Esophagus squamous epithelium (tissue), 5 donors: ENCODE measurements at regions not wholly inside any gene's neighbourhood (a gene's known extent, or its start where the extent isn't known, plus 50 kb on each side); places are given as distances from the start of the nearest gene placed in this dataset.

Experiments
- DNase-seq: peaks from one replicate; lab custom pipeline; 2025; lab: John Stamatoyannopoulos, UW
- H3K27ac ChIP-seq, 4 donors: fragments of 200-600 bp; sonication (generic); one replicate each; pipeline ENCODE4 v1.5.1; 2016 to 2019; ENCODE audit warnings: mild to moderate bottlenecking in 1 of 4
- H3K27me3 ChIP-seq, 4 donors: fragments of 200-600 bp; sonication (generic); 1 replicate in 3 of 4; 2 replicates in 1 of 4; pipeline versions ENCODE4 v1.5.1 to v1.6.0; 2017 to 2021; ENCODE audit warnings: antibody characterized with exemption in 1 of 4
- H3K36me3 ChIP-seq, 3 donors: fragments of 200-600 bp; sonication (generic); one replicate each; pipeline ENCODE4 v1.5.1; 2016 to 2019
- H3K4me1 ChIP-seq, 3 donors: fragments of 200-600 bp; sonication (generic); one replicate each; pipeline ENCODE4 v1.5.1; 2017 to 2019
- H3K4me3 ChIP-seq, 4 donors: fragments of 200-600 bp; sonication (generic); 1 replicate in 3 of 4; 2 replicates in 1 of 4; pipeline ENCODE4 v1.5.1; 2016 to 2019; ENCODE audit warnings: mild to moderate bottlenecking in 2 of 4, moderate library complexity in 1 of 4
- H3K9me3 ChIP-seq, 3 donors: fragments of 200-600 bp; sonication (generic); one replicate each; pipeline ENCODE4 v1.5.1; 2016 to 2019
- POLR2A ChIP-seq, 4 donors: fragments of 450-650 bp; IDR thresholded peaks; one replicate each; pipeline ENCODE4 v1.6.1; 2017; ENCODE audit warnings: antibody characterized with exemption in 4 of 4, mild to moderate bottlenecking in 4 of 4, moderate library complexity in 3 of 4
- WGBS, 2 donors: methylation state at CpG; one replicate each; pipeline ENCODE4 v1.1.5; 2018; 5-methylcytosine and 5-hydroxymethylcytosine counted together
- intact Hi-C: fragments of 100-400 bp; cut with DNase I; formaldehyde crosslinking; loops from one replicate; pipeline ENCODE4 v1.15.0; 2022
- TF ChIP-seq, protein P1 (sequence below), 6 experiments: fragments of 450-650 bp in 4 of 6; fragments of 200-600 bp in 2 of 6; sonication (generic) in 2 of 6; IDR thresholded peaks; one replicate each; pipeline ENCODE4 v1.5.1; 2016 to 2019; ENCODE audit warnings: antibody characterized with exemption in 6 of 6, mild to moderate bottlenecking in 4 of 6, moderate library complexity in 4 of 6
- donor health status: DM: yes; HTN: yes; CAD: no.

DNA sequence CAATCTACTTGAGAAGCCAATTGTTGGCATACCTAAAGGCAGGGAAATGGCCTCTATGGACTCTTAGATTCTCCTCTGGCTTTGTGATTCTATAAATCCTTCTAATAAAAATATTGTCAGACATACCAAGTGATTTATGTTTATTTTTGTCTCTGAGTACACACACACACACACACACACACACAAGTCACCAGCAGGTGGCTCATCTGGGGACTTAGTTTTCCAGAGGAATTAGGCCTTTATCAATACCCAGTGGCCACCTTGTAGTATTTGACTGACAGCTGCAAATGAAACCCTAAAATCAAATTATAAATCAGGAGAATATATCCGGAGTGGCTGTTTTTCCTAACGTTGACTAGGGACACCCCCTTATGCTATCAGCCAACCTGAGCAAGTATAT lies 258.5 kb downstream of the BRINP2 start:
- Histone ChIP-seq H3K27me3 (no peaks in the 10 kb centered on the region), H3K9me3 (no peaks in the 10 kb centered on the region), H3K27ac (no peak overlapping the region), H3K4me3 (no peak overlapping the region), H3K36me3 (no peaks in the 10 kb centered on the region), H3K4me1 (no peaks in the 10 kb centered on the region)
- WGBS, 2 donors, result 59 to 85% methylated on average over 2 of the region's 2 CpGs
- DNase-seq, result no peak
- no peak for TF ChIP-seq POLR2A (IDR thresholded peaks at IDR 0.05)
- TF ChIP-seq, protein P1, sequence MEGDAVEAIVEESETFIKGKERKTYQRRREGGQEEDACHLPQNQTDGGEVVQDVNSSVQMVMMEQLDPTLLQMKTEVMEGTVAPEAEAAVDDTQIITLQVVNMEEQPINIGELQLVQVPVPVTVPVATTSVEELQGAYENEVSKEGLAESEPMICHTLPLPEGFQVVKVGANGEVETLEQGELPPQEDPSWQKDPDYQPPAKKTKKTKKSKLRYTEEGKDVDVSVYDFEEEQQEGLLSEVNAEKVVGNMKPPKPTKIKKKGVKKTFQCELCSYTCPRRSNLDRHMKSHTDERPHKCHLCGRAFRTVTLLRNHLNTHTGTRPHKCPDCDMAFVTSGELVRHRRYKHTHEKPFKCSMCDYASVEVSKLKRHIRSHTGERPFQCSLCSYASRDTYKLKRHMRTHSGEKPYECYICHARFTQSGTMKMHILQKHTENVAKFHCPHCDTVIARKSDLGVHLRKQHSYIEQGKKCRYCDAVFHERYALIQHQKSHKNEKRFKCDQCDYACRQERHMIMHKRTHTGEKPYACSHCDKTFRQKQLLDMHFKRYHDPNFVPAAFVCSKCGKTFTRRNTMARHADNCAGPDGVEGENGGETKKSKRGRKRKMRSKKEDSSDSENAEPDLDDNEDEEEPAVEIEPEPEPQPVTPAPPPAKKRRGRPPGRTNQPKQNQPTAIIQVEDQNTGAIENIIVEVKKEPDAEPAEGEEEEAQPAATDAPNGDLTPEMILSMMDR (IDR thresholded peaks at IDR 0.05), result no peak
- intact Hi-C loops, result no loop called here

DNA sequence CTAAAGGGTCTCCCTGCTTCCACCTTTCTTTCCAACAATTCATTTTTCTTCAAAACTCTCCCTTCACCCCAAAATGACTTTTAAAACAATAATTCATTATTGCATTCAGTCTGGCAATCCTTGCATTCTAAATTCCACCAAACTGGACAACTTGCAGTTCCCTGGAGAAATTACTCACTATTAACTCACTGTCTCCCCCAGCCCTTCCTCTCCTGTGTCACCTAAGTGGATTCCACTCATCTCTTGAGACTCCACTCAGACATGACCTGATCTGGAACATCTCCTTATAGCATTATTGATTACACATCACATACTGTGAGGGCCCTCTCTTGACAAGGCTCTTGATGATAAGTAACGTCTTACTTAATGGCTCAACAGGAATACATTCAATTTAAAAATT lies 257.1 kb downstream of the BRINP2 start:
- TF ChIP-seq, protein P1 (IDR thresholded peaks at IDR 0.05), result no peak
- TF ChIP-seq POLR2A (IDR thresholded peaks at IDR 0.05), result no peak
- no peaks in the 10 kb centered on the region for H3K27me3 ChIP-seq
- no peak for DNase-seq
- 57 to 58% methylated on average over 1 of the region's 1 CpG for WGBS, 2 donors
- no peak overlapping the region for H3K4me3 ChIP-seq
- H3K4me1 ChIP-seq, result no peaks in the 10 kb centered on the region
- intact Hi-C loops, result no loop called here
- H3K9me3 ChIP-seq, result no peaks in the 10 kb centered on the region
- H3K36me3 ChIP-seq, result no peaks in the 10 kb centered on the region
- no peak overlapping the region for H3K27ac ChIP-seq

DNA sequence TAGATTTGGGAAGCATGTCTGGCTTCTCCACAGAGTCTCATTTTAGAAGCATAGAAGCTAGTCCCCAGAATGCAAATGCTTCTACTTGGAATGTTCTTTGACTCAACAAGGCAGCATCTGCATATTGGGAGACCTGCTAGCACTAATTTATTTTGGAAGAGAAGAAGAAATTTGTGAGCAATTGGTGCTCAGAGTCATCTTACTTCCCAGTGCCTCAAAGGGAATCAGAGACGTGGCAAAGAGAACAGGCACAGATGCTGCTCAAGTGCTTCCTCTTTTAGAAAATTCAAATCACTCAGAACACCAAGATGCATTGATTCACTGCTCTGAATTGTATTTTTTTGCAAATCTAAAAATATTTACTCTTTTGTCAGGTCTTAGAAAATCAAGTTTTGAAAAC lies 255.7 kb downstream of the BRINP2 start:
- H3K9me3 ChIP-seq, result no peaks in the 10 kb centered on the region
- no peak overlapping the region for H3K4me3 ChIP-seq
- TF ChIP-seq, protein P1 (IDR thresholded peaks at IDR 0.05), result no peak
- no peak for TF ChIP-seq POLR2A (IDR thresholded peaks at IDR 0.05)
- intact Hi-C loops, result no loop called here
- H3K27me3 ChIP-seq, result no peaks in the 10 kb centered on the region
- WGBS, 2 donors, result 27 to 54% methylated on average over 1 of the region's 1 CpG
- H3K27ac ChIP-seq, result no peak overlapping the region
- no peaks in the 10 kb centered on the region for H3K36me3 ChIP-seq
- no peaks in the 10 kb centered on the region for H3K4me1 ChIP-seq
- no peak for DNase-seq

DNA sequence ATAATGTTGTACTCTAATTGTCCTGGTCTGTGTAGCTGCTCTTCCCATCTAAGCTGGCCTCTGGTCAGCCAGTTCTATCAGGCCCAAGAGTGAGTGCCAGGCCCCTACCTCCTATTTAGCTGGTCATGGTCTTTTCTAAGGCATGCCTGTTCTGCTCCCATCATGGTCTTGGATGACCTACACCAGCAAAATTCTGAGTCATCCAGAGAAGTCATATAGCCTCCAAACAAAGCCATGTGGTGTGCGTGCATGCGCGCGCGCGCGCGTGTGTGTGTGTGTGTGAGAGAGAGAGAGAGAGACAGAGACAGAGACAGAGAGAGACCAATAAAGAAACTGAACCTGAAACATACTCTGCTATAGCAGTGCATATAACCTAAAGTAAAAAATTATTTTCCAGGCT lies 254.4 kb downstream of the BRINP2 start:
- no peaks in the 10 kb centered on the region for H3K27me3 ChIP-seq
- H3K27ac ChIP-seq, result no peak overlapping the region
- no peak for DNase-seq
- H3K4me1 ChIP-seq, result no peaks in the 10 kb centered on the region
- intact Hi-C loops, result no loop called here
- H3K4me3 ChIP-seq, result no peak overlapping the region
- no peak for TF ChIP-seq POLR2A (IDR thresholded peaks at IDR 0.05)
- TF ChIP-seq, protein P1 (IDR thresholded peaks at IDR 0.05), result no peak
- no peaks in the 10 kb centered on the region for H3K36me3 ChIP-seq
- 52 to 96% methylated on average over 8 of the region's 8 CpGs for WGBS, 2 donors
- no peaks in the 10 kb centered on the region for H3K9me3 ChIP-seq

DNA sequence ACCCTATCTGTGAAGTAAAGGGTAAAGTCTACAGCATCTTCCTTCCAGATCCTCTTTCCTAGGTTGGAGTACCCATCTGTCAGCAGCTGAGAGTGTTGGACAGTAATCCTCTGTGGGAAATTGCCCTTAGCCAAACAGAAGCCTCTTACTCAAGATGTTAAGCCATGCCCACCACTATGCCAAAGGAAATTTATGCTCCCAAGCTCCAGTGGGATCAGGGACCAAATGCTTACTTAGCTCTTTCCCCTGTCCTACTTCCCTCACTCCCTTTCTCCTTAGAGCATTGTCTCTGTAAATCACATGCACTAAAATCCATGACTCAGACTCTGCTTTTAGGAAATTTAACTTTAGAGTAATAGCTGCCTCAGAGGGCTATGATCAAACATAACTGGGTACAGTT lies 254.0 kb downstream of the BRINP2 start:
- H3K36me3 ChIP-seq, result no peaks in the 10 kb centered on the region
- no peaks in the 10 kb centered on the region for H3K9me3 ChIP-seq
- no peak for DNase-seq
- no peak overlapping the region for H3K27ac ChIP-seq
- H3K27me3 ChIP-seq, result no peaks in the 10 kb centered on the region
- intact Hi-C loops, result no loop called here
- TF ChIP-seq, protein P1 (IDR thresholded peaks at IDR 0.05), result no peak
- H3K4me1 ChIP-seq, result no peaks in the 10 kb centered on the region
- no peak overlapping the region for H3K4me3 ChIP-seq
